A673 (cell line): ENCODE measurements at regions not wholly inside any gene's neighbourhood (a gene's known extent, or its start where the extent isn't known, plus 50 kb on each side); places are given as distances from the start of the nearest gene placed in this dataset.

Source experiments
- BruUV-seq: library from RNA; stranded (reverse); fragments of 400-500 nt; replicated peaks from 2 replicates; lab custom pipeline; 2021; lab: Mats Ljungman, UMichigan
- CTCF ChIA-PET: fragments of 300-600 bp; sonication (Branson Sonifier 250); formaldehyde crosslinking; loops from one replicate; lab custom pipeline; 2022; ENCODE audit warnings: antibody characterized with exemption; lab: Charles Lee
- POLR2A ChIA-PET: fragments of 300-600 bp; sonication (Branson Sonifier 250); formaldehyde crosslinking; loops from one replicate; lab custom pipeline; 2022; ENCODE audit warnings: antibody characterized with exemption; ENCODE audit not compliant: low non-redundant PET; lab: Charles Lee
- DNase-seq: peaks from one replicate; pipeline ENCODE4 v3.0.0-alpha.2; 2015; ENCODE audit warnings: low spot score
- H3K27ac ChIP-seq: fragments of 200-600 bp; sonication (generic); 2 replicates; pipeline ENCODE4 v1.5.1; 2016; ENCODE audit warnings: mixed run types, low read depth, mild to moderate bottlenecking, mixed read lengths, antibody characterized with exemption, low read length; ENCODE audit not compliant: poor library complexity, severe bottlenecking
- H3K27me3 ChIP-seq: fragments of 200-600 bp; sonication (generic); replicated peaks from 2 replicates; pipeline ENCODE4 v1.6.1; 2017; ENCODE audit warnings: mixed run types, low read depth, mild to moderate bottlenecking, mixed read lengths, antibody characterized with exemption, low read length; ENCODE audit not compliant: insufficient read depth, poor library complexity
- H3K36me3 ChIP-seq: fragments of 200-600 bp; sonication (generic); 2 replicates; pipeline ENCODE4 v1.6.1; 2016; ENCODE audit warnings: mixed run types, mild to moderate bottlenecking, mixed read lengths, antibody characterized with exemption, low read length; ENCODE audit not compliant: insufficient read depth, poor library complexity, severe bottlenecking
- H3K4me1 ChIP-seq: fragments of 200-600 bp; sonication (generic); 2 replicates; pipeline ENCODE4 v1.6.1; 2017; ENCODE audit warnings: mixed run types, mild to moderate bottlenecking, mixed read lengths, antibody characterized with exemption, low read length; ENCODE audit not compliant: insufficient read depth, poor library complexity, severe bottlenecking
- H3K4me3 ChIP-seq: fragments of 200-600 bp; sonication (generic); 2 replicates; pipeline ENCODE4 v1.5.1; 2016; ENCODE audit warnings: low read depth, mixed run types, mild to moderate bottlenecking, mixed read lengths, low read length; ENCODE audit not compliant: poor library complexity, severe bottlenecking
- H3K9me3 ChIP-seq: fragments of 200-600 bp; sonication (generic); 2 replicates; pipeline ENCODE4 v1.6.1; 2016; ENCODE audit warnings: mixed run types, low read depth, mild to moderate bottlenecking, mixed read lengths, antibody characterized with exemption, low read length; ENCODE audit not compliant: poor library complexity, severe bottlenecking
- CTCF ChIP-seq: fragments of 300-800, 200-600 bp; sonication (generic); conservative IDR thresholded peaks from 2 replicates; pipeline ENCODE4 v1.5.1; 2017; ENCODE audit warnings: low read depth, mild to moderate bottlenecking, antibody characterized with exemption, low read length, moderate library complexity, mixed read lengths
- EZH2 ChIP-seq: fragments of 200-600 bp; sonication (generic); IDR thresholded peaks from 2 replicates; pipeline ENCODE4 v1.6.1; 2017; ENCODE audit warnings: borderline replicate concordance, low read depth, mild to moderate bottlenecking, mixed read lengths, antibody characterized with exemption, low read length; ENCODE audit not compliant: poor library complexity, severe bottlenecking
- intact Hi-C: fragments of 100-400 bp; cut with micrococcal nuclease; formaldehyde crosslinking; loops from one replicate; pipeline ENCODE4 v1.10.0; 2022; ENCODE audit not compliant: unreplicated experiment

DNA sequence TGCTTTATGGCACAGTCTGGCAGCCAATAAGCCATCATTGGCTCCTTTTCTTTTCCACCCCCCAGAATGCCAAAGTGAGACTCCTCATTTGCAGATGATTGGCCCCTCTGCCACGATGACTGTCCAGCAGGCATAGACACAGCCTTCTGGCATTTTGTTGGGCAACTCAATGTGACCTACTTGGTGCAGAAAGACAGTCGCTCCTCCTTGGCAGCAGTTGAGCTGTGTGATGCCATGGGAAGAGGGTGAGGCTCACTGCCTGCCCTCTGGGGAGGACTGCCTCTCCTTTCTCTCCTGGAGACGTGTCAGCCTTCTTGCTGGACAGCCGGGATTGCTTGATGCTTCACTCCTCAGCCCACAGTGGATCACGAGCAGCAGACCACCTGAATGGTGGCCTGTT, 264.9 kb downstream of the C12orf75 start:
- H3K36me3 ChIP-seq: no peaks in the 10 kb centered on the region
- no peak for TF ChIP-seq EZH2
- TF ChIP-seq CTCF: no peak
- no peak for DNase-seq
- no peak overlapping the region for H3K27ac ChIP-seq
- no peak overlapping the region for H3K4me3 ChIP-seq
- H3K9me3 ChIP-seq: no peaks in the 10 kb centered on the region
- intact Hi-C loops: no loop called here
- ChIA-PET POLR2A (no interaction called here), CTCF (no interaction called here)
- no TSS peak for BruUV-seq
- no peaks in the 10 kb centered on the region for H3K27me3 ChIP-seq
- H3K4me1 ChIP-seq: no peaks in the 10 kb centered on the region

DNA sequence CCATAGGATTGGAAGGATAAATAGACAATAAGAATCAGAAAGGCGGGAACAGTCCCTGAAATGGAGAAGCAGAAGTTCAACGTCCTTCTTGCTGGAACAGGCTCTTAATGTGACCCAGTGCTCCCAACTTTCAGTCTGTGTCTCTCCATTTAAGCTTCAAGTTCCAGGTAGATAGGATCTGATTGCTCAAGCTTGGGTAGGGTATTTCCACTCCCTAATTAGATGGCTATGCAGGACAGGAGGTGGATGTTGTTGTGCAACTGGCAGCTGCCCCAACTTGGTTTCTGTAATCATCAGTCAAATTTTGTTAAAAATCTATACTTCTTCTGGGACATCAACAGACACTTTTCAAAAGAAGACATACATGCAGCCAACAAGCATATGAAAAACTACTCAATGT, 266.2 kb downstream of the C12orf75 start:
- intact Hi-C loops: no loop called here
- CTCF ChIA-PET: no interaction called here
- TF ChIP-seq EZH2 (no peak), CTCF (no peak)

GRCh38 chr12:105598031-105598430, 267.5 kb downstream of the C12orf75 start:
- Histone ChIP-seq H3K27ac (no peak overlapping the region), H3K4me3 (no peak overlapping the region), H3K36me3 (no peaks in the 10 kb centered on the region), H3K27me3 (no peaks in the 10 kb centered on the region), H3K4me1 (no peaks in the 10 kb centered on the region), H3K9me3 (no peaks in the 10 kb centered on the region)
- intact Hi-C loops: no loop called here
- TF ChIP-seq EZH2 (no peak), CTCF (no peak)
- POLR2A ChIA-PET: no interaction called here
- DNase-seq: no peak
- no TSS peak for BruUV-seq
- CTCF ChIA-PET: no interaction called here

More for the DNA sequence above, 266.2 kb downstream of the C12orf75 start:
- Histone ChIP-seq H3K36me3 (no peaks in the 10 kb centered on the region), H3K9me3 (no peaks in the 10 kb centered on the region), H3K4me3 (no peak overlapping the region), H3K4me1 (no peaks in the 10 kb centered on the region), H3K27ac (no peak overlapping the region), H3K27me3 (no peaks in the 10 kb centered on the region)
- BruUV-seq: no TSS peak
- no peak for DNase-seq
- POLR2A ChIA-PET: no interaction called here
